ENCODE measurements at regions not wholly inside any gene's neighbourhood (a gene's known extent, or its start where the extent isn't known, plus 50 kb on each side); places are given as distances from the start of the nearest gene placed in this dataset.
"Not testable (repeated sequence)": the region's sequence is repeated elsewhere in the genome, so short reads cannot be mapped to it uniquely, and the experiment has no call there.

- TF ChIP-seq CTCF (conservative IDR thresholded peaks at IDR 0.05); ZFX (IDR thresholded peaks at IDR 0.05): not testable (repeated sequence)
Measured at GRCh38 chr21:27891495-27891894, 924.6 kb upstream of the ADAMTS5 start.
